Body of pancreas (tissue), 4 donors: ENCODE measurements at regions not wholly inside any gene's neighbourhood (a gene's known extent, or its start where the extent isn't known, plus 50 kb on each side); places are given as distances from the start of the nearest gene placed in this dataset.

Experiments used
- POLR2A ChIP-seq, 3 donors: fragments of 450-650 bp; IDR thresholded peaks; one replicate each; pipeline ENCODE4 v1.6.1; 2016; ENCODE audit warnings: antibody characterized with exemption in 3 of 3, mild to moderate bottlenecking in 2 of 3
- TF ChIP-seq, protein P1 (sequence below), 7 experiments: fragments of 450-650 bp in 4 of 7; fragments of 200-600 bp in 3 of 7; sonication (generic) in 3 of 7; IDR thresholded peaks; one replicate each; pipeline ENCODE4 v1.5.1; 2016 to 2019; ENCODE audit warnings: antibody characterized with exemption in 7 of 7

DNA sequence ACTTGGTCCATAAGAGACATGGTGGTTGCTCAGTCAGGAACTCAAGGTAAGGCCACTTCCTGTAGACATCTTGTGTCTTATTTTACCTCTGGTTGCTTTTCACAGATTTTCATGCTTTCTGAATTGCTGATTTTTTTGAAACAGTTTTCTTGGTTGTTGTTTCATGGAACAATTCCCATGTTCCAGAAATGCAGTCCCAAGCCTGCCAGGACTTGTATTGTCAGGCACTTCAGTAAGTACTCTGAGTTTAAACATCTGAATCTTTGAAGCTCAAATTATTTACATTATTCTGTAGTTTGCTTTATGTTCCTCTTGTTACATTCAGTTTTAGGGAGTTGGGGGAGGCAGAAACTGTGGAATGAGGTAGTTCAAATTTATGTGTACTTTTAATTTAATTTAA lies 290.2 kb downstream of the DMRT2 start:
- TF ChIP-seq, protein P1, sequence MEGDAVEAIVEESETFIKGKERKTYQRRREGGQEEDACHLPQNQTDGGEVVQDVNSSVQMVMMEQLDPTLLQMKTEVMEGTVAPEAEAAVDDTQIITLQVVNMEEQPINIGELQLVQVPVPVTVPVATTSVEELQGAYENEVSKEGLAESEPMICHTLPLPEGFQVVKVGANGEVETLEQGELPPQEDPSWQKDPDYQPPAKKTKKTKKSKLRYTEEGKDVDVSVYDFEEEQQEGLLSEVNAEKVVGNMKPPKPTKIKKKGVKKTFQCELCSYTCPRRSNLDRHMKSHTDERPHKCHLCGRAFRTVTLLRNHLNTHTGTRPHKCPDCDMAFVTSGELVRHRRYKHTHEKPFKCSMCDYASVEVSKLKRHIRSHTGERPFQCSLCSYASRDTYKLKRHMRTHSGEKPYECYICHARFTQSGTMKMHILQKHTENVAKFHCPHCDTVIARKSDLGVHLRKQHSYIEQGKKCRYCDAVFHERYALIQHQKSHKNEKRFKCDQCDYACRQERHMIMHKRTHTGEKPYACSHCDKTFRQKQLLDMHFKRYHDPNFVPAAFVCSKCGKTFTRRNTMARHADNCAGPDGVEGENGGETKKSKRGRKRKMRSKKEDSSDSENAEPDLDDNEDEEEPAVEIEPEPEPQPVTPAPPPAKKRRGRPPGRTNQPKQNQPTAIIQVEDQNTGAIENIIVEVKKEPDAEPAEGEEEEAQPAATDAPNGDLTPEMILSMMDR (IDR thresholded peaks at IDR 0.05): no peak
- no peak for TF ChIP-seq POLR2A (IDR thresholded peaks at IDR 0.05)
